ENCODE measurements at regions not wholly inside any gene's neighbourhood (a gene's known extent, or its start where the extent isn't known, plus 50 kb on each side); places are given as distances from the start of the nearest gene placed in this dataset.

GRCh38 chr4:152225680-152226079 is 310.2 kb downstream of the FBXW7 start:
- intact Hi-C loops (cut with DNase I): no loop called here
- no peaks in the 10 kb centered on the region for H3K36me3 ChIP-seq
- DNase-seq (no peak), ATAC-seq (no peak)
- no peaks in the 10 kb centered on the region for H3K27me3 ChIP-seq (ENCODE audit: low read depth)
- no peak overlapping the region for H3K27ac ChIP-seq
- H3K9me3 ChIP-seq: no peaks in the 10 kb centered on the region
- H3K4me1 ChIP-seq: no peaks in the 10 kb centered on the region
- TF ChIP-seq CTCF (IDR thresholded peaks at IDR 0.05): no peak
- H3K4me3 ChIP-seq: no peak overlapping the region

GRCh38 chr4:152224721-152225420 is 311.0 kb downstream of the FBXW7 start:
- H3K36me3 ChIP-seq: no peaks in the 10 kb centered on the region
- no peak for TF ChIP-seq CTCF (IDR thresholded peaks at IDR 0.05)
- H3K27ac ChIP-seq: no peak overlapping the region
- no peak overlapping the region for H3K4me3 ChIP-seq
- intact Hi-C loops (cut with DNase I): no loop called here
- ATAC-seq (no peak), DNase-seq (no peak)
- H3K27me3 ChIP-seq (ENCODE audit: low read depth): no peaks in the 10 kb centered on the region
- no peaks in the 10 kb centered on the region for H3K4me1 ChIP-seq
- no peaks in the 10 kb centered on the region for H3K9me3 ChIP-seq

GRCh38 chr4:152224223-152224622 is 311.7 kb downstream of the FBXW7 start:
- H3K4me3 ChIP-seq: no peak overlapping the region
- intact Hi-C loops (cut with DNase I): no loop called here
- no peak for TF ChIP-seq CTCF (IDR thresholded peaks at IDR 0.05)
- DNase-seq (no peak), ATAC-seq (no peak)
- H3K27ac ChIP-seq: no peak overlapping the region
- no peaks in the 10 kb centered on the region for H3K4me1 ChIP-seq
- H3K9me3 ChIP-seq: no peaks in the 10 kb centered on the region
- no peaks in the 10 kb centered on the region for H3K27me3 ChIP-seq (ENCODE audit: low read depth)
- H3K36me3 ChIP-seq: no peaks in the 10 kb centered on the region

- ATAC-seq (no peak), DNase-seq (no peak)
- H3K9me3 ChIP-seq: no peaks in the 10 kb centered on the region
- H3K27me3 ChIP-seq (ENCODE audit: low read depth): no peaks in the 10 kb centered on the region
- intact Hi-C loops (cut with DNase I): no loop called here
- no peak overlapping the region for H3K4me3 ChIP-seq
- no peak overlapping the region for H3K27ac ChIP-seq
- no peaks in the 10 kb centered on the region for H3K4me1 ChIP-seq
- TF ChIP-seq CTCF (IDR thresholded peaks at IDR 0.05): no peak
- H3K36me3 ChIP-seq: no peaks in the 10 kb centered on the region
Measured at GRCh38 chr4:152223600-152223999, 312.3 kb downstream of the FBXW7 start.

- Histone ChIP-seq H3K36me3 (no peaks in the 10 kb centered on the region), H3K4me3 (no peak overlapping the region), H3K4me1 (no peaks in the 10 kb centered on the region), H3K27ac (no peak overlapping the region), H3K27me3 (ENCODE audit: low read depth) (no peaks in the 10 kb centered on the region), H3K9me3 (no peaks in the 10 kb centered on the region)
- TF ChIP-seq CTCF (IDR thresholded peaks at IDR 0.05): no peak
- ATAC-seq (no peak), DNase-seq (no peak)
- intact Hi-C loops (cut with DNase I): no loop called here
Measured at GRCh38 chr4:152221816-152222516, 313.9 kb downstream of the FBXW7 start.
